H1 (cell line): ENCODE measurements at regions not wholly inside any gene's neighbourhood (a gene's known extent, or its start where the extent isn't known, plus 50 kb on each side); places are given as distances from the start of the nearest gene placed in this dataset.

Experiments
- CTCF ChIA-PET: fragments of 300-600 bp; sonication (Branson Sonifier 250); formaldehyde crosslinking; loops from one replicate; lab custom pipeline; 2021; ENCODE audit not compliant: partially characterized antibody; lab: Charles Lee
- POLR2A ChIA-PET: fragments of 300-600 bp; sonication (Branson Sonifier 250); formaldehyde crosslinking; loops from one replicate; lab custom pipeline; 2021; ENCODE audit warnings: inconsistent platforms; ENCODE audit not compliant: partially characterized antibody; lab: Charles Lee
- DNase-seq, 2 experiments: peaks; one replicate each; pipeline versions ENCODE4 v3.0.0 to v3.0.0-alpha.2; 2010 to 2022; ENCODE audit warnings: low spot score in 2 of 2, low read depth in 1 of 2, mixed read lengths in 1 of 2
- FAIRE-seq: peaks from 2 replicates; lab custom pipeline; 2011; peaks lifted over from hg19 to GRCh38; lab: Jason Lieb, UNC
- H2AFZ ChIP-seq: 2 replicates; pipeline ENCODE4 v1.8.1; 2012; ENCODE audit warnings: low read length, inconsistent platforms
- H2AK5ac ChIP-seq: 2 replicates; pipeline ENCODE4 v1.6.1; 2013; ENCODE audit warnings: low read depth, low read length
- H2BK120ac ChIP-seq: replicated peaks from 2 replicates; pipeline ENCODE3; 2013; ENCODE audit warnings: low read depth, low read length, inconsistent platforms
- H2BK12ac ChIP-seq: 2 replicates; pipeline ENCODE4 v1.6.1; 2013; ENCODE audit warnings: low read depth, low read length
- H2BK15ac ChIP-seq: 2 replicates; pipeline ENCODE4 v1.6.1; 2013; ENCODE audit warnings: low read length
- H2BK20ac ChIP-seq: 2 replicates; pipeline ENCODE4 v1.6.1; 2013; ENCODE audit warnings: low read length
- H2BK5ac ChIP-seq: 2 replicates; pipeline ENCODE4 v1.6.1; 2013; ENCODE audit warnings: low read depth, low read length
- H3K14ac ChIP-seq: 2 replicates; pipeline ENCODE4 v1.6.1; 2013; ENCODE audit warnings: inconsistent platforms; ENCODE audit not compliant: insufficient read length
- H3K18ac ChIP-seq: 2 replicates; pipeline ENCODE4 v1.6.1; 2013; ENCODE audit warnings: low read length; ENCODE audit errors: extremely low read depth
- H3K23ac ChIP-seq: 2 replicates; pipeline ENCODE4 v1.6.1; 2013; ENCODE audit warnings: inconsistent platforms; ENCODE audit not compliant: insufficient read length
- H3K23me2 ChIP-seq: 2 replicates; pipeline ENCODE4 v1.6.1; 2013; ENCODE audit warnings: low read depth, low read length
- H3K27ac ChIP-seq: 2 replicates; pipeline ENCODE4 v1.6.1; 2011; ENCODE audit warnings: low read depth, low read length, inconsistent platforms
- H3K27me3 ChIP-seq, 4 experiments: replicated peaks in 1 of 4; 1 replicate in 1 of 4; 2 replicates in 3 of 4; pipeline versions ENCODE4 v1.6.1 to v1.8.1; 2011 to 2013; ENCODE audit warnings: low read length in 3 of 4, mild to moderate bottlenecking in 3 of 4, inconsistent platforms in 2 of 4, mixed read lengths in 2 of 4, moderate library complexity in 1 of 4; ENCODE audit not compliant: control insufficient read depth in 3 of 4, insufficient read depth in 3 of 4; ENCODE audit errors: extremely low read depth in 1 of 4
- H3K36me3 ChIP-seq, 4 experiments: 2 replicates each; pipeline versions ENCODE4 v1.6.1 to v1.8.1; 2011 to 2013; ENCODE audit warnings: mild to moderate bottlenecking in 4 of 4, low read length in 3 of 4, moderate library complexity in 2 of 4, control low read depth in 1 of 4, inconsistent platforms in 1 of 4; ENCODE audit not compliant: insufficient read depth in 4 of 4, control insufficient read depth in 2 of 4
- H3K4ac ChIP-seq: replicated peaks from 2 replicates; pipeline ENCODE3; 2013; ENCODE audit warnings: low read length, low read depth, mixed read lengths, inconsistent platforms; ENCODE audit not compliant: insufficient read length
- H3K4me1 ChIP-seq, 4 experiments: replicated peaks in 1 of 4; 1 replicate in 1 of 4; 2 replicates in 3 of 4; pipeline versions ENCODE4 v1.6.1 to v1.8.1; 2011 to 2013; ENCODE audit warnings: low read length in 3 of 4, inconsistent platforms in 2 of 4, mixed read lengths in 1 of 4; ENCODE audit not compliant: insufficient read depth in 4 of 4, control insufficient read depth in 3 of 4
- H3K4me2 ChIP-seq, 2 experiments: 2 replicates each; pipeline versions ENCODE4 v1.6.1 to v1.8.1; 2011 to 2013; ENCODE audit warnings: low read depth in 2 of 2, low read length in 2 of 2, control low read depth in 1 of 2, inconsistent platforms in 1 of 2, mild to moderate bottlenecking in 1 of 2; ENCODE audit not compliant: insufficient read depth in 1 of 2
- H3K4me3 ChIP-seq, 4 experiments: fragments of 200-600, 300-600 bp in 1 of 4; sonication (generic), shearing (Covaris generic), sonication (Bioruptor Twin) in 1 of 4; 2 replicates each; pipeline versions ENCODE4 v1.5.1 to v1.8.1; 2011 to 2016; ENCODE audit warnings: low read length in 4 of 4, low read depth in 3 of 4, control low read depth in 2 of 4, inconsistent platforms in 2 of 4, mild to moderate bottlenecking in 2 of 4, mixed read lengths in 1 of 4, moderate library complexity in 1 of 4; ENCODE audit not compliant: insufficient read depth in 2 of 4; ENCODE audit errors: extremely low read depth in 1 of 4
- H3K56ac ChIP-seq: replicated peaks from 2 replicates; pipeline ENCODE3; 2013; ENCODE audit warnings: low read depth, mild to moderate bottlenecking, mixed read lengths, low read length, inconsistent platforms; ENCODE audit not compliant: insufficient read length
- H3K79me1 ChIP-seq: 2 replicates; pipeline ENCODE4 v1.6.1; 2013; ENCODE audit warnings: low read depth, low read length, control low read depth
- H3K79me2 ChIP-seq, 2 experiments: 2 replicates each; pipeline versions ENCODE4 v1.6.1 to v1.8.1; 2012 to 2013; ENCODE audit warnings: low read length in 2 of 2, mild to moderate bottlenecking in 2 of 2, inconsistent platforms in 1 of 2; ENCODE audit not compliant: insufficient read depth in 2 of 2, control insufficient read depth in 1 of 2
- H3K9ac ChIP-seq, 4 experiments: replicated peaks in 1 of 4; 1 replicate in 1 of 4; 2 replicates in 3 of 4; pipeline versions ENCODE4 v1.6.1 to v1.8.1; 2011 to 2013; ENCODE audit warnings: low read depth in 3 of 4, low read length in 3 of 4, control low read depth in 2 of 4, mild to moderate bottlenecking in 2 of 4, moderate library complexity in 2 of 4, inconsistent platforms in 1 of 4; ENCODE audit errors: extremely low read depth in 1 of 4
- H3K9me3 ChIP-seq, 2 experiments: 2 replicates each; pipeline versions ENCODE4 v1.6.1 to v1.8.1; 2012 to 2013; ENCODE audit warnings: mild to moderate bottlenecking in 2 of 2, moderate library complexity in 2 of 2, control low read depth in 1 of 2, inconsistent platforms in 1 of 2, low read depth in 1 of 2, low read length in 1 of 2, mixed read lengths in 1 of 2; ENCODE audit not compliant: insufficient read depth in 2 of 2
- H4K20me1 ChIP-seq, 2 experiments: replicated peaks in 1 of 2; 2 replicates each; pipeline versions ENCODE3 to v1.8.1; 2011 to 2013; ENCODE audit warnings: inconsistent platforms in 2 of 2, low read length in 2 of 2, mild to moderate bottlenecking in 1 of 2; ENCODE audit not compliant: insufficient read depth in 2 of 2, control insufficient read depth in 1 of 2
- H4K5ac ChIP-seq: 2 replicates; pipeline ENCODE4 v1.6.1; 2013; ENCODE audit warnings: low read length, low read depth, mixed read lengths, inconsistent platforms; ENCODE audit not compliant: insufficient read length
- H4K8ac ChIP-seq: 2 replicates; pipeline ENCODE4 v1.8.0; 2013; ENCODE audit warnings: mild to moderate bottlenecking, moderate library complexity, low read length, inconsistent platforms; ENCODE audit not compliant: insufficient read depth; ENCODE audit errors: extremely low read depth
- H4K91ac ChIP-seq: replicated peaks from 2 replicates; pipeline ENCODE3; 2013; ENCODE audit warnings: low read length, mixed read lengths, inconsistent platforms; ENCODE audit not compliant: insufficient read length
- BACH1 ChIP-seq: IDR thresholded peaks from 2 replicates; pipeline ENCODE4 v1.6.1; 2012; ENCODE audit warnings: low read length, improper control_type of control experiment
- GTF2F1 ChIP-seq: IDR thresholded peaks from 2 replicates; pipeline ENCODE4 v1.6.1; 2012; ENCODE audit warnings: low read depth, low read length, improper control_type of control experiment, borderline replicate concordance
- RBBP5 ChIP-seq: IDR thresholded peaks from 2 replicates; pipeline ENCODE4 v1.7.1; 2012; ENCODE audit warnings: low read depth, mild to moderate bottlenecking, inconsistent platforms, low read length, moderate library complexity, borderline replicate concordance
- SRF ChIP-seq: IDR thresholded peaks from 2 replicates; pipeline ENCODE4 v1.6.1; 2011; ENCODE audit warnings: mild to moderate bottlenecking, low read depth, low read length, moderate library complexity
- SUZ12 ChIP-seq: fragments of 200-600 bp; sonication (generic); IDR thresholded peaks from 2 replicates; pipeline ENCODE4 v1.6.1; 2012; ENCODE audit warnings: mild to moderate bottlenecking, inconsistent platforms, low read length, moderate library complexity, mixed read lengths
- WGBS, 2 experiments: shearing (Covaris generic) in 1 of 2; methylation state at CpG; one replicate each; pipeline versions ENCODE4 v1.1.6 to v1.1.7; 2013 to 2015; ENCODE audit warnings: low lambda C conversion rate in 2 of 2, mixed read lengths in 2 of 2, inconsistent platforms in 1 of 2, low coverage in 1 of 2, missing lambda C conversion rate in 1 of 2; ENCODE audit not compliant: insufficient replicate concordance in 2 of 2, insufficient coverage in 1 of 2, insufficient read length in 1 of 2; ENCODE audit errors: extremely low coverage in 1 of 2, missing lambda C conversion rate in 1 of 2; 5-methylcytosine and 5-hydroxymethylcytosine counted together

GRCh38 chr1:62385923-62386322 lies 50.9 kb upstream of the USP1 start:
- Histone ChIP-seq H4K8ac (no peak overlapping the region), H2BK12ac (no peak overlapping the region), H3K79me1 (no peaks in the 10 kb centered on the region), H4K91ac (no peak overlapping the region), H2BK15ac (no peak overlapping the region), H3K9me3 (no peaks in the 10 kb centered on the region), H3K4me3 (no peak overlapping the region), H2BK20ac (no peak overlapping the region), H3K36me3 (no peaks in the 10 kb centered on the region), H2AFZ (no peak overlapping the region), H3K23me2 (no peaks in the 10 kb centered on the region), H2BK120ac (no peak overlapping the region), H4K20me1 (no peaks in the 10 kb centered on the region), H3K27ac (no peak overlapping the region), H3K4ac (no peak overlapping the region), H3K9ac (no peak overlapping the region), H3K79me2 (no peaks in the 10 kb centered on the region), H3K14ac (no peak overlapping the region), H3K56ac (no peak overlapping the region), H3K23ac (no peak overlapping the region), H4K5ac (no peak overlapping the region), H2AK5ac (no peak overlapping the region), H3K4me1 (peaks cover 0 to 2% (median 0%) of the 10 kb centered on the region in 4 experiments; a peak in 1 of 7 replicates), H3K18ac (no peak overlapping the region), H3K4me2 (no peak overlapping the region), H3K27me3 (no peaks in the 10 kb centered on the region), H2BK5ac (no peak overlapping the region)
- FAIRE-seq (no peak), DNase-seq (no peak)
- ChIA-PET CTCF (interaction anchor here (0.6 to 1.7 kb wide), 5 partner anchors 9 to 135 kb away, joined by 3 to 4 read pairs (median 3); no protein-coding TSS in a partner anchor), POLR2A (interaction anchor here (1.6 to 1.8 kb wide), 2 partner anchors 173 to 180 kb away, joined by 3 to 6 read pairs; no protein-coding TSS in a partner anchor)
- 81% methylated on average over 5 of the region's 5 CpGs; no CpG with 5 or more reads in 1 of the 2 experiments for WGBS, 2 experiments
- TF ChIP-seq RBBP5 (no peak), GTF2F1 (no peak), SRF (no peak), BACH1 (no peak), SUZ12 (no peak)
